ENCODE measurements at regions not wholly inside any gene's neighbourhood (a gene's known extent, or its start where the extent isn't known, plus 50 kb on each side); places are given as distances from the start of the nearest gene placed in this dataset.
"Not testable (repeated sequence)": the region's sequence is repeated elsewhere in the genome, so short reads cannot be mapped to it uniquely, and the experiment has no call there.

DNA sequence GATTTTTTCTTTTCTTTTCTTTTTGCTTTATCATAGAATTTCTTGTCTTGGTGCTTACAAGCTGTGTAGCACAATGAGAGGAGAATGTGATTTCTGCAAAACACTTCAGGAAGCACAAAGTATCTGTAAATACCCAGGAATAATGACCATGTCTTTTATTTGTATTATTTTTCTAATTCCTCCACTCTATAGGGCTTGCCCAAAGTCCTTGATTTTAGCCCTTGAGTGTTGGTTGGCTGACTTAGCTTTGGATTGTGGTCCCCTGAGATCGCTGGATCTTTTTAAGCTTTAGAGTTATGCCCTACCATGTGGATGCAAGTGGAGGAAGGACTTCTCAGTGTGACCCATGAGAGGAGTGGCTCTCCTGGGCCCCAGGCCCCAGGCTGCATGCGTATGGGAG lies 52.2 kb downstream of the HOXC4 start:
- DNase-seq: not testable (repeated sequence)

DNA sequence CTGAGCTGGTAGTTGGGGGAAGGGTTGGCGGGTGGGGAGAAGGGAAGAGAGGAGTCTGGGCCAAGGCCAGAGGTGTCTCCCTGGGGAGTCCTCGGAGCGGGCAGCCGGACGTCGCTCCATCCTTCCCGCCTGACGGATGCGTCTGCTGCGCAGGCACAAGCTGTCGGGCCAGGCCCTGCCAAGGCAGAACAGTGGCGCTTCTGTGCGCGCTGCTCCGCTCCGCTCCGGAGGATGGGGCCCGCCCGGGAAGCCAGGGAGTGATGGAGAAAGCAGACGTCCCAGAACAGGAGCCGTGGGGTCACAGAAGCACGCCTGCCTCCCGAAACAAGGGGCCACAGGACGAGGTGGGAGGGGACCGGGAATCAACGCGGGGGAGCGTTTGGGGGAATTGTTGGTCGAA lies 52.6 kb downstream of the HOXC4 start:
- not testable (repeated sequence) for DNase-seq

DNA sequence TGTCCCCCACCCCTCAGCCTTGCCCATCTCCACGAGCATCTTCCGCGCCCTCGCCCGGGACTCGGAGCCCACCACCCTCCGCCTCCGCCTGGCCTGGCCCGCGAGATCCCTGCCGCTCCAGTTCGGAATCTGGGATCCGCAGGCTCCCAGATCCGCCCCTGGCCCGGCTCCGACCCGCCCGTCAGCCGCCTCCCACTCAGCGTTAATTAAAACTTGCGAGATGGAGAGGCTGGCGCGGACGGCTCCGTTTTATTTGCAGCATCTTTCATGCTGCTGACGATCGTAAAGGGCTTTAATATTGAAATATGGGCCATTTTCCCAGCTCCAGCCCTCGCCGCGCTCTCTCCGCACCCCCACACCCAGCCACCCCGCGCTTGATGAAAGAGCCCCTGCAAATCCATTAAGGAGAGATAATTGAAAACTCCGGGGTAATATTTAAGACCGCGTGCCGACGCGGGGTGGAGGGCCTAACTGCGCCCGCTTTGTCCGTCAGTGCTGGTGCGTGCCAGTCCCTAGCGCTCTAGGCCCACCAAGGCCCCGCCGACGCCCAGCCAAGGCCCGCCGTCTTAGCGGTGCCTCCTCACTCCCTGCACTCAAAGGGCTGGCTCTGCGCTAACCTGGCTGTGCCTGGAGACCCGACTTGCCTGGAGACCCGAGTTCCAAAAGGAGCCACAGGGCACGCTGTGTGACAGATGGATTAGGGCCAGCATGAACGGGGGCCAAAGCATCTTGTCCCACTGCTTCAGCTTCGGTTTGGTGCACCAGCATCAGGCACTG lies 53.4 kb downstream of the HOXC4 start:
- not testable (repeated sequence) for DNase-seq

DNA sequence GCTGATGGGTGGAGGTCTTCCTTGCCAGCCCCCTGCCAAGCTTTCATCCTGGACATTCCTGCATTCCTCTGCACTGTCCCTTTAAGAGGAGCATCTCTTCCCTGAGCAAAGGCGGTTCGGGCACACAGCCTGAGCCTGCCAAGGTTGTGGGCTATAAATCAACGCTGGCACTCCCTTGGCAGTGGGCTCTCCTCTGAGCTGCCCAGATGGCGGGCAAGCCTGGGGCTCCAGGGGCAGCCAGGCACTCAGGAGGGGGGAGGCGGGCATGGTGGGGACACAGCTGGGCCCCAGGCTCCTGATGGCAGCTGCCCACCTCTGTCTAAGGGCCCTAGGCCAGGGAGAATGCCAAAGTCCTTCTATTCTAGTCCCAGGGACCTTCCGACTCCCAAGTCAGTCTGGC lies 58.7 kb downstream of the HOXC4 start:
- not testable (repeated sequence) for DNase-seq

DNA sequence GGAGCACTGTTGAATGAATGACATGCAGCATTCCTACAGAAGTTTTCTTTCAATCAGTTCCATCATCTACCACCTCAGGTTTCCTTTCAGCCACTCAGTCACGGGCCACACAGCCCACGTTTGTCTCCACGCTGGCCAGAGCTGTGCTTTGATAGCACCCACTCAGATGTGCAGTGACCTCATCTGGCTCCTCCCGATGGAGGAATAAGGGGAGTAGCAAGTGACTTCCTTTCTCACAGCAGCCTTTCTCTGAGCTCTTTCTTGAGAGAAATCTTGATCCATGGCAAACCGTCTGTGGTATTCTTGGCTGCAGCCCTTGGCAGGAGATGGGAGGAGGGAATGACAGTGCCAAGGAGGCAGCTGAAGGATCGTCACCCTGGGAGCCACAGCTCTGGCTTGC lies 62.4 kb downstream of the HOXC4 start:
- DNase-seq: not testable (repeated sequence)

DNA sequence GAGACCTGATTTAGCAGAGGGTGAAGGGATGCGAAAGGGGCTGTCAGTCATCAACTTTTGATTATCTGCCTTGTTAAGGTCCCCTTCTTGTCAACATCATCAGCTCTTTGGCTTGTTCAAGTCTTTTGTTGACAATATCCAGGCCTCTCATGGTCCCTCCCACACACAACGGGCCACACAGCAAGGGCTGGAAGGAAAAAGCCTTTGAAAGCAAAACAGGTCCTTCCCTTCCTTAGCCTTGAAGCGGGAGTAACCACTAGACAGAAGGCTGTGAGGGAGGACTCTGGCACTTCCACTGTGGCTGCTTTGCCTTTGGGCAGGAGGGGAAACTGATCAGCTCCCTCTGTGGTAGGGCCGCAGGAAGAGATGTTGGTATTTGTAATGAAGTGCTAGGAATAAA lies 63.8 kb downstream of the HOXC4 start:
- not testable (repeated sequence) for DNase-seq

DNA sequence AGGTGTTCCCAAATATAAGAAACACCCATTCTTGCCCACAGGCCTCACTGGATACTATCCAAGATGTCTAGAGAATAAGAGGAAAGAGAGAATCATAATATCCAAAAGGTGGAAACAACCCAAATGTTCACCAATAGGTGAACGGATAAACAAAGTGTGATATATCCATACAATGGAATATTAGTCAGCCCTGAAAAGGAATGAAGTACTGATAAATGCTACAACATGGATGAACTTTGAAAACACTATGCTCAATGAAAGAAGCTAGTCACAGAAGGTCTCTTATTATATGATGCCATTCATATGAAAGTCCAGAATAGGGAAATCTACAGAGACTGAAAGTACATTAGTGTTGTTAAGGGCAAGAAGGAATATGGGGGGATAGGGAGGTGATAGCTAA lies 65.4 kb downstream of the HOXC4 start:
- DNase-seq: not testable (repeated sequence)

DNA sequence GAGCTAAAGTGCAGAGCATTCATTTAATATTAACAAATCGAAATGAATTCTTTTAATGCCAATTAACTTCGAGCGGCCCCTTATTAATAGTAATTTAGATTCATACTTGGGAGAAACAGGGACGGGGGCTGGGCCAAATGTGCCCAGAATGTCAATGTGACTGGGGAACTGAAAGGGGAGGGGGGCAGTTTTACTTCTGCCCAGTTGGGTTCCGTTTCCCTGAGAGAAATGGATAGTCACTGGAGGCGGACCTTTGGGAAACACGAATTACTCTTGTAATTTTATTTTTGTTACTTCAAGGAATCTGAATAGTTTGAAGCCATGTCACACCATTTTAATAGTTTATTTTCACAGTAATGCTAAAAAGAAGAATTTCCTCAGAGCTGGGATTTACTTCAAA lies 64.8 kb downstream of the SMUG1 start:
- DNase-seq: not testable (repeated sequence)

DNA sequence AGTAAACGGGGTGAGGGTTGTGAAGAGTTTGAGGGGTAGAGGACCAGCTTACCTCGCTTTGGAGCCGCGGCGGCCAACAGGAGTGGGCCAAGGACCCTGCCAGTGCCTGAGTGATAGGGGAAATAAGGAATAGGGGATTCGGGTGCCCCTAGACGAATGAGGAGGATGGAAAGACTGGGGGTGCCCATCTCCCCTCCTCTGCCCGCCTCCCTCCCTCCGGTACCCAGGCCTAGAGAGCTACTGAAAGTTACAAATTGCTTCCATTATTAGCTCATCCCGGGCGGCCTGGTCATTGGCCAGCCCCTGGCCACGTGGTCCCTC lies 63.1 kb downstream of the SMUG1 start:
- DNase-seq: not testable (repeated sequence)

DNA sequence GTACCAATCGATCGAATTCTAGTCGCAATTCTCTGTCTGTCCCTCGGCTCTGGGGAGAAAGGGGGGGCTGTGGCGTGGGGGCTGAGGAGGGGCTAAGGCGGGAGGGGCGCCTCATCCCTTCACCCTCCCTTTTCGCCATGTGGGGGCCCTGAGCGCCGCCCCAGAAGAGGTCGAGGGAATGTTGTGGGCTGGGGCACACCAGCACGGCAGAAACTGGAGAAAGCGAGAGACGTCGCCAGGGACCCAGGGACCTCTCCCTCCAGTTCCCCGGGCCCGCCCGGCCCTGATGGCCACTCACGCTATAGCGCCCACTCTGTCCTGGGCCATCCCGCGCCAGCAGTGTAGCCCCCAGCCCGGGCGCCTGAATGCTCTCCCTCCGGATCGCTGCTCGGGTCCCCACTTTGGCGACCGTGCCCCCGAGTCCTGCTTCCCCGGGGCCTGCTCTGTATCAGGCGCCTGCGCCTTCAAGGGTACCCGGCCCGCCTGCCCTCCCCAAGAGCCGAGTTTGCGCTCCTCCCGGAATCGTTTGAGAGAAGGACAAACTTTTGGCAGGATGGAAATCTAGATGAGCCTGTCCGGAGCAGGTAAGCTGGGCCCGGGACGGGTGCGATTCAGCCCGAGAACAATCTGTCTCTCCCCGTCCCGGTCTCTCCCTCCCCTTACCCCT lies 62.6 kb downstream of the SMUG1 start:
- peak; percentile 34 for DNase-seq

DNA sequence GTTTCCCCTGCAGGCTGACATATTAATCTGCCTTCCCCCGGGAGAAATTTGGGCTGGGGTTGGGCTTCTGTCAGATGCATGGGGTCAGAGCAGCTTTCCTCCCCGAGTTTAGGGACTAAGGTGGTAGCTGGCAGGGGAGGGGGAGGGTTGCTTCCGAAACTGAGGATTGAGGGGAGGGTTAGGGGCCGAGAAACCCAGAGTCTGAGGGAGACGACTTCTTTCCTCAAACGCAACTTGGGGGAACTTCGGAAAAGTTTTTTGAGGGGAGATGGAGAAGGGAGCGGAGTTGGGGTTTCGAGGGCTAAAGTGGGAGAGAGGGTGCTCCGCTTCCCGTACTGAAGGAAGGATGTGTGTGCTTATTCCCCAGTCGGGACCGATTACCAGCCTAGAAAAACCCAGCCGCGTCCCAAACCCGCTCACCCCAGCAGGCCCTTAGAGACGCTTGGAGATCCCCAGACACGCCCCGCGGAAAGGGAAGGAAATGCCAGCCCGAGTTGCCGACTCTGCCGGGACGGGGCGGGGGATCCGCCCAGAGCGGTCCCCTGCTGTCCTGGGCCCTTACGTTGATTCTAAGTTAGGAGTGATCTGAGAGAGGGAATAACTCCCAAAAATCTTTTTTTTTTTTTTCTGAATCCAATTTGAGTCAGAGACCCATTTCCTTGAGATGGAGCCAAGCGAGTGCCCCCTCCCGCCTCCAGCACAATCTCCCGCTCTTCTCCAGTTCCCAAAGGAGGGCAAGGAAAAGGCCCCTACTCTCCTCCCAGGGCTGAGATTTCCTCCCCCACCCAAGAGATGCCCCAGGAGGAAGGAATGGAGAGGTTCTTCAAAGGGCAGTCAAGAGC lies 61.9 kb downstream of the SMUG1 start:
- no peak for DNase-seq

DNA sequence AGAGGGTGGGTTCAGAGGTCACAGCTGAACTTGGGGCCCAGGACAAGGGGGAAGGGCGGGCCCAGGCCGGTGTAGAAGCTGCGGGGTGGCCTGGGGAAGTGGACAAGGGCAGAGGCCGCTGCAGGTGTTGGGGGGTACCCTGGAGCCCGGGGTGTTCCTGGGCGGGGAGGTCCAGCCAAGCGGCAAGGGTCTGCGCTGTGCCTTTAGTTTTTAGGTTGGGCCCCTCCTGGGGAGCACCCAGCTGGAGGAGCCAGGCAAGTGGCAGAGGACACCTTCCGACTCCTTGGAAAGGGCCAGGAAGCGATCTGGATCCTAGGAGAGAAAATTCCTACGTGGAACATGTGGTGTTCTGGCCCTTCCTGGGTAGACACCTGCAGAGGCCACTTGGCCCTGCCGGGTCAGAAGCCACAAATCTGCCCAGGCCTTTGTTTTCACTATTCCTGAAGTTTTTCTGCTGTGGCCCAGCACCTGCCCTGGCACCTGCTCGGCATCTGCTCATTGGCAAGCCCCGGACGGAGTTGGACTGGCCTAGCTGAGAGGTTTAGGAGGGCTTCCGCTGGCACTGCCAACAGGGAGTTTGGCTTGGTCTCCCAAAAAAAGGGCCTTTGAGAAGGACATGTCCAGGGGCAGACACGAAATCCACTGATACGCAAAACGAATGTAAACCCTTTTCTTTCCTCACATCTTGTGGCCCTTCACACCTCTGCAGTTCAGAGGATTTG lies 61.1 kb downstream of the SMUG1 start:
- DNase-seq: no peak

DNA sequence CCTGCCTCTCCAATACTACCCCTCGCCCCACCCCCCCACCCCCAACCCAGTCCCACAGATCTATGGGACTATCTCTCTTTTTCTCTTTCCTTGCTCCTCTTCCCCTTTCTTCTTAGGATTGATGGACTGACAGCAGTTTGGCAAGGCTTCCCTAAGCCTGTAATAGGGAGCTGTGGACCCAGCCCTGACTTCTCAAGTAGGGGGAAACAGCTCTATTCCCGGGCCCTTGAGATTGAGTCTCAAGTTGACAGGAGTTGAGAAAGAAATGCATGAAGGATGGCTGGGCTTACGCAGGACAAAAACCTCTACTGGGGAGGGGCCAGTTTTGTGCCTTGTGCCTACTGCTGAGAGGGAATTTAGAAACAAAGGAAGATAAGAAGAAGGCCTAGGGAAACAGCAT lies 60.4 kb downstream of the SMUG1 start:
- no peak for DNase-seq

DNA sequence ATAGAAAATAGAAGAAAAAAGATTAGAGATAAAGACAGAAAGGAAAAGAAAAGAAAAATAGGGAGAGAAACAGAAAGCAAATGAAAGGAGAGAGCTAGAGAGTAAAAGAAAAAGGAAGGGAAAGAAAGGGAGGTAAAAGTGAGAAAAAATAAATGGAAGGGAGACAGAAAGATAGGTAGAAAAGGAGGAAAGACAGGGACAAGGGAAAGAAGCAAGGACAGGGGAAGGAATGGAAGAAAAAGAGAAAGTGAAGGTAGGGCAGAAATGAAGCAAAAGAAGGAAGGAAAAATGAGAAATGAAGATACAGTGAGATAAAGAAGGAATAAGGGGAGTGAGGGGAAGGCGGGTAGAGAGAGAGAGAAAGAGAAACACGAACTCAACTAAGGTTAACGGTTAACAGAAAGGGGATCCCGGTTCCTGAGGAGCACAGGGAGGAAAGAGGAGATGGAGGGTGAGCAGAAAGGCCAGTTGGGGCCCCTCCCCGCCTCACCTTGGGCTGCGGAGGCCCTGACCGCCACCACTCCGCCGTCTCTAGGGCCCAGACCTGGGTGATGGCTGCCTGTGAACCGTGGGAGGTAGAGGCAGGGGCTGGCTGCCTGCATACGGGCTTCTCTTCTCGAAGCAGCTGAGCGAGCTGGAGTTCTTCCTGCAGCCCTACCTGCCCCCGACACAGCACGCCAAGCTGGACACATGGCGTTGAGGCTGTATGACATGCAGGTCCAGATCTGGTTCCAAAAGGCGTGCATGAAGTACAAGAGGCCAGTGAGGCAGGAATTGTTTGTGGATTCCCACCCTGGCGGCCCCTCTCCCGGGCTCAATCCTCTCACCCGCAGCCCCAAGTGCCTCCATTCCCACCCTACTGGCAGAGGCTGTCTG lies 59.5 kb downstream of the SMUG1 start:
- no peak for DNase-seq
